ENCODE measurements at regions not wholly inside any gene's neighbourhood (a gene's known extent, or its start where the extent isn't known, plus 50 kb on each side); places are given as distances from the start of the nearest gene placed in this dataset.
"Not testable (repeated sequence)": the region's sequence is repeated elsewhere in the genome, so short reads cannot be mapped to it uniquely, and the experiment has no call there.

- no peak for DNase-seq (ENCODE audit: low spot score)
- in situ Hi-C loops (cut with MboI; ENCODE audit: low pct_unique_long_range_greater_than_20kb, low sequenced_read_pairs, unreplicated experiment), result no loop called here
- TF ChIP-seq, protein P1, sequence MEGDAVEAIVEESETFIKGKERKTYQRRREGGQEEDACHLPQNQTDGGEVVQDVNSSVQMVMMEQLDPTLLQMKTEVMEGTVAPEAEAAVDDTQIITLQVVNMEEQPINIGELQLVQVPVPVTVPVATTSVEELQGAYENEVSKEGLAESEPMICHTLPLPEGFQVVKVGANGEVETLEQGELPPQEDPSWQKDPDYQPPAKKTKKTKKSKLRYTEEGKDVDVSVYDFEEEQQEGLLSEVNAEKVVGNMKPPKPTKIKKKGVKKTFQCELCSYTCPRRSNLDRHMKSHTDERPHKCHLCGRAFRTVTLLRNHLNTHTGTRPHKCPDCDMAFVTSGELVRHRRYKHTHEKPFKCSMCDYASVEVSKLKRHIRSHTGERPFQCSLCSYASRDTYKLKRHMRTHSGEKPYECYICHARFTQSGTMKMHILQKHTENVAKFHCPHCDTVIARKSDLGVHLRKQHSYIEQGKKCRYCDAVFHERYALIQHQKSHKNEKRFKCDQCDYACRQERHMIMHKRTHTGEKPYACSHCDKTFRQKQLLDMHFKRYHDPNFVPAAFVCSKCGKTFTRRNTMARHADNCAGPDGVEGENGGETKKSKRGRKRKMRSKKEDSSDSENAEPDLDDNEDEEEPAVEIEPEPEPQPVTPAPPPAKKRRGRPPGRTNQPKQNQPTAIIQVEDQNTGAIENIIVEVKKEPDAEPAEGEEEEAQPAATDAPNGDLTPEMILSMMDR (IDR thresholded peaks at IDR 0.05; ENCODE audit: extremely low read depth, insufficient read depth, missing control alignments), result no peak
Observed at GRCh38 chr13:65293530-65294198, 1936.5 kb downstream of the PCDH9 start.

DNA sequence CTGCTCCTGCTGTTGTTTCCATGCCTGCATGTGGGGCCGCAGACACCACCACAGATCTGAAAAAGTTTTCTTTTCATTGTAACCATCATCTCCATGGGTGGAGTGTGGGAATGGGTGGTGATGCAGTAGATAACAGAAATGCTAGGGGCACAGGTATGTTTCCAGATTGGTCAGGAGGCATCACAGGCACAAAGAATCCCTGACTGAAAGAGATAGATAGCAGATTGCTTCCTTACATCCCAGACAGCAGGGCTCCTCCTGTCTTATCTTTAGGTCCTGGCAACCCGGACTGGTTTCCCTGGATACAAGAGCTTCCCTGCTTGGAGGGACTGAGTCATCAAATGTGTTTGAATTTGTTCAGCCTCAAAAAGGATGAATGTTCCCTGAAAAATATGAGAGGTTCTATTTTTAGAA, 1937.6 kb downstream of the PCDH9 start:
- DNase-seq (ENCODE audit: low spot score), result no peak
- in situ Hi-C loops (cut with MboI; ENCODE audit: low pct_unique_long_range_greater_than_20kb, low sequenced_read_pairs, unreplicated experiment), result no loop called here
- TF ChIP-seq, protein P1 (IDR thresholded peaks at IDR 0.05; ENCODE audit: extremely low read depth, insufficient read depth, missing control alignments), result no peak

- no peak for DNase-seq (ENCODE audit: low spot score)
- TF ChIP-seq, protein P1 (IDR thresholded peaks at IDR 0.05; ENCODE audit: extremely low read depth, insufficient read depth, missing control alignments), result no peak
- in situ Hi-C loops (cut with MboI; ENCODE audit: low pct_unique_long_range_greater_than_20kb, low sequenced_read_pairs, unreplicated experiment), result no loop called here
Observed at GRCh38 chr13:65287405-65287804, 1942.7 kb downstream of the PCDH9 start.

- in situ Hi-C loops (cut with MboI; ENCODE audit: low pct_unique_long_range_greater_than_20kb, low sequenced_read_pairs, unreplicated experiment), result no loop called here
- no peak for DNase-seq (ENCODE audit: low spot score)
- TF ChIP-seq, protein P1 (IDR thresholded peaks at IDR 0.05; ENCODE audit: extremely low read depth, insufficient read depth, missing control alignments), result no peak
Observed at GRCh38 chr13:65275838-65276630, 1954.1 kb downstream of the PCDH9 start.

GRCh38 chr13:65275108-65275507, 1955.0 kb downstream of the PCDH9 start:
- in situ Hi-C loops (cut with MboI; ENCODE audit: low pct_unique_long_range_greater_than_20kb, low sequenced_read_pairs, unreplicated experiment), result no loop called here
- TF ChIP-seq, protein P1 (IDR thresholded peaks at IDR 0.05; ENCODE audit: extremely low read depth, insufficient read depth, missing control alignments), result no peak
- DNase-seq (ENCODE audit: low spot score), result no peak

GRCh38 chr13:65273811-65274420, 1956.2 kb downstream of the PCDH9 start:
- in situ Hi-C loops (cut with MboI; ENCODE audit: low pct_unique_long_range_greater_than_20kb, low sequenced_read_pairs, unreplicated experiment), result not testable (repeated sequence)

DNA sequence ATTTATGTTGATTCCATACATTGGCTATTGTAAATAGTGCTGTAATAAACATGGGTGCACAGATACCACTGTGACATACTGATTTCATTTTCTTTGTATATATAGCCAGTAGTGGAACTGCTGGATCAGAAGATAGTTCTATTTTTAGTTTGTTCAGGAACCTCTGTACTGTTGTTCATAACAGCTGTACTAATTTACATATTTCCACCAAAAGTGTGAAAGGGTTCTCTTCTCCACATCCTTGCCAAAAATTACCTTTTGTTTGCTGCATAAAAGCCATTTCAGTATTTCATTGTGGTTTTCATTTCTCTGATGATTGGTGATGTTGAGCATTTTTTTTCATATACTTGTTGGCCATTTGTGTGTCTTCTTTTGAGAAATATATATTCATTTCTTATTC, 1962.1 kb downstream of the PCDH9 start:
- DNase-seq (ENCODE audit: low spot score), result no peak
- in situ Hi-C loops (cut with MboI; ENCODE audit: low pct_unique_long_range_greater_than_20kb, low sequenced_read_pairs, unreplicated experiment), result no loop called here
- TF ChIP-seq, protein P1 (IDR thresholded peaks at IDR 0.05; ENCODE audit: extremely low read depth, insufficient read depth, missing control alignments), result no peak

More at GRCh38 chr13:65273811-65274420, 1956.2 kb downstream of the PCDH9 start:
- not testable (repeated sequence) for DNase-seq (ENCODE audit: low spot score)

Measured in GM13977 (cell line).